ENCODE measurements at regions not wholly inside any gene's neighbourhood (a gene's known extent, or its start where the extent isn't known, plus 50 kb on each side); places are given as distances from the start of the nearest gene placed in this dataset.

DNA sequence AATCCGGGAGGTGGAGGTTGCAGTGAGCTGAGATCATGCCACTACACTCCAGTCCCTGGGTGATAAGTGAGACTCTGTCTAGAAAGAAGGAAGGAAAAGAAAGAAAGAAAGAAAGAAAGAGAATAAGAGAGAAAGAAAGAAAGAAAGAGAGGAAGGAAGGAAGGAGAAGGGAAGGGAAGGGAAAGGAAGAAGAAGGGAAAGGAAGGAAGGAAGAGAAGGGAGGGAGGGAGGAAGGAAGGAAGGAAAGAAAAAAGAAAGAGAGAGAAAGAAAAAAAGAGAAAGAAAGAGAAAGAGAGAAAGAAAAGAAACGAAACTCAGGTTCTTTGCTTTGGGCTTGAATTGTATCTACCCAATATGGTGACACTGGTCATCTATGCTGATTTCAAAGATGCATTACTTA is 102.3 kb upstream of the GATA6 start:
- TF ChIP-seq CTCF (conservative IDR thresholded peaks at IDR 0.05; ENCODE audit: low read length) = no peak
- TF ChIP-seq EZH2phosphoT487 (IDR thresholded peaks at IDR 0.05; ENCODE audit: borderline replicate concordance) = no peak
